Heart right ventricle (tissue), 16 donors: ENCODE measurements at regions not wholly inside any gene's neighbourhood (a gene's known extent, or its start where the extent isn't known, plus 50 kb on each side); places are given as distances from the start of the nearest gene placed in this dataset.

Source experiments
- ATAC-seq, 8 donors: fragments of 200-7000 bp; cut with Tn5 transposase; one replicate each; pipeline ENCODE4 v1.9.1; 2020; ENCODE audit warnings: mild to moderate bottlenecking in 8 of 8, moderate library complexity in 8 of 8, moderate number of reproducible peaks in 1 of 8
- DNase-seq, 2 donors: peaks; one replicate each; pipeline ENCODE4 v3.0.0-alpha.2; 2020
- H3K27ac ChIP-seq, 10 donors: fragments of 200-600 bp; sonication (generic) in 2 of 10; one replicate each; pipeline versions ENCODE4 v1.5.0 to v1.8.0; 2020 to 2022; ENCODE audit warnings: mild to moderate bottlenecking in 3 of 10
- H3K27me3 ChIP-seq, 7 donors: fragments of 200-600 bp; one replicate each; pipeline ENCODE4 v1.8.0; 2021 to 2022; ENCODE audit warnings: mild to moderate bottlenecking in 2 of 7
- H3K36me3 ChIP-seq, 9 donors: fragments of 200-600 bp; sonication (generic) in 1 of 9; one replicate each; pipeline versions ENCODE4 v1.5.0 to v1.8.0; 2020 to 2022; ENCODE audit warnings: mild to moderate bottlenecking in 2 of 9
- H3K4me1 ChIP-seq, 9 donors: fragments of 200-600 bp; sonication (generic) in 1 of 9; one replicate each; pipeline versions ENCODE4 v1.5.0 to v1.8.0; 2020 to 2022; ENCODE audit warnings: mild to moderate bottlenecking in 4 of 9
- H3K4me3 ChIP-seq, 10 donors: fragments of 200-600 bp; sonication (generic) in 2 of 10; one replicate each; pipeline versions ENCODE4 v1.5.0 to v1.8.0; 2020 to 2022; ENCODE audit warnings: mild to moderate bottlenecking in 7 of 10, moderate library complexity in 2 of 10
- H3K9me3 ChIP-seq, 11 donors: fragments of 200-600 bp in 10 of 11; sonication (generic) in 2 of 11; one replicate each; pipeline versions ENCODE4 v1.5.0 to v1.8.0; 2013 to 2022; ENCODE audit warnings: mild to moderate bottlenecking in 2 of 11, control low read depth in 1 of 11, moderate library complexity in 1 of 11
- WGBS, 2 donors: extraction: QIAGEN DNeasy Blood & Tissue Kit; methylation state at CpG; one replicate each; pipeline ENCODE4 v1.1.7; 2013; ENCODE audit warnings: inconsistent platforms in 1 of 2; 5-methylcytosine and 5-hydroxymethylcytosine counted together
- intact Hi-C, 10 donors: fragments of 100-400 bp; cut with DNase I; formaldehyde crosslinking; loops; one replicate each; pipeline versions ENCODE4 v1.11.1 to v1.14.2; 2022
- TF ChIP-seq, protein P1 (sequence below), 9 donors: fragments of 200-600 bp; sonication (generic) in 2 of 9; IDR thresholded peaks; one replicate each; pipeline versions ENCODE4 v1.5.0 to v1.8.0; 2021 to 2022; ENCODE audit warnings: antibody characterized with exemption in 9 of 9, mild to moderate bottlenecking in 5 of 9, moderate library complexity in 1 of 9
- donor health status: Arrhythmogenic right ventricular cardiomyopathy.
- donor health status: ischemic (EF 13 %, LVEDD 7.1; RV severe dilation, severe dysfunction).
- donor health status: healthy with polysubstance abuse.
- donor health status: DM: no; HTN: yes; CAD: no.
- donor health status: DM: no; HTN: no; CAD: no.
- donor health status: ischemic (EF 25% LVEDD 6.9; RV normal size, moderate dysfunction).
- donor health status: ischemic (EF 25% LVEDD 5.7; RV mildly dilated, moderate dysfunction).
- donor health status: healthy.
- donor health status: DM: yes; HTN: yes; CAD: no.
- donor health status: Ischemic cardiomyopathy.
- donor health status: ischemic (EF 35%, LVEDD 5.7; RV mildly dilated, moderate dysfunction).
- donor health status: nonischemic (EF 11% LVEDD 7.7; RV severe dilation, severe dysfunction).
- donor health status: DM: yes; HTN: yes; CAD: no.
- donor health status: PGD.
- donor health status: ischemic (EF 29% LVEDD 5.4; RV normal size, mild dysfunction).
- donor health status: nonischemic (EF 23%, LVEDD 6.1; RV moderate dilation, normal function).

DNA sequence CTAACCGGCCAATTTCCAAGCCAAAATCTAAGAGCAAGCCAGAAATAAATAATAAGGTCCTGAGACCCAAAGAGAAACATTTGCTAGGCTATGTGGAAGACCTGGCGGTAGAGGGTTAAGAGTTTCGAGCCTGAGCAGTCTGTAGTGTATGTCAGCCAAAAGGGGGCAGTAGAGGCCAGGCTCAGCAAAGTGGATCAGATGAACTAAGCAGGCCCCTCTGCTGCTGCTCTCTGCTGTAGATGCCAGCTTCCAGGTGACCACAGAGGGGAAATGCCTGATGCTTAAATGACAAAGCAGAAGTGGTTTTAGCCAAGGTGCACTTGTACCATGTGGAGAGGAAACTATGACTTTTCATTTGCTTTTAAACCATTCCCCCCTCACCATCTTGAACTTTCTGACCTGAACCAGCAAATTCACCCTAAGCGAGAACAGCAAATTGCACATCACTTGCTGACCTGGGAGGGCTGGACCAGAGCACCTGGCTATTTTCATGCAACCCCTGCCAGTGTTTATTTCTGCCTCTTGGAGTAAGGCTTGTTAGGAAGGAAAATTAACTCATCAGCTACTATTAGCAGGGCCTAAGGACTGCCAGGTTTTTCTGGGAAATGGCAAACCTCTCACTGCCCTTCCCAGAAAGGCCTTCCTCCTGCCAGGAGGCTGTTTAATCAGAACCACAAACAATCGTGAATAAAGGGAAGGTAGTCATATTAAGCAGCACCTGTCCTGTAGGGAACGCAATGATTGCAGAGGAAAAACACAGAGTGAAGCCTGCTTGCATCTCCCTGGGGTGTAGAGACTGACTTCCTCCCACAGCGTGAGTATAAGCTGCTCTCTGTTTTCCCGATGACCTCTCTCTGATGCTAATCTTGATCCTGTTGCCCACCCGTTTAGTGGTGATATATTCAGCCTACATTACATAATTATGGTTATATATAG is 818.2 kb downstream of the TLR4 start:
- Histone ChIP-seq H3K36me3 (no peaks in the 10 kb centered on the region), H3K27me3 (no peaks in the 10 kb centered on the region), H3K4me3 (no peak overlapping the region), H3K9me3 (no peaks in the 10 kb centered on the region), H3K27ac (no peak overlapping the region), H3K4me1 (no peaks in the 10 kb centered on the region)
- WGBS, 2 donors = 35 to 41% methylated on average over 9 of the region's 9 CpGs
- intact Hi-C loops = loop anchor here in 1 of 10 donors (5.0 kb wide), 1 partner anchor 765 kb away; no protein-coding TSS in a partner anchor
- ATAC-seq = peak in 6 of 8 donors; percentile 23 to 82 (median 48)
- TF ChIP-seq, protein P1, sequence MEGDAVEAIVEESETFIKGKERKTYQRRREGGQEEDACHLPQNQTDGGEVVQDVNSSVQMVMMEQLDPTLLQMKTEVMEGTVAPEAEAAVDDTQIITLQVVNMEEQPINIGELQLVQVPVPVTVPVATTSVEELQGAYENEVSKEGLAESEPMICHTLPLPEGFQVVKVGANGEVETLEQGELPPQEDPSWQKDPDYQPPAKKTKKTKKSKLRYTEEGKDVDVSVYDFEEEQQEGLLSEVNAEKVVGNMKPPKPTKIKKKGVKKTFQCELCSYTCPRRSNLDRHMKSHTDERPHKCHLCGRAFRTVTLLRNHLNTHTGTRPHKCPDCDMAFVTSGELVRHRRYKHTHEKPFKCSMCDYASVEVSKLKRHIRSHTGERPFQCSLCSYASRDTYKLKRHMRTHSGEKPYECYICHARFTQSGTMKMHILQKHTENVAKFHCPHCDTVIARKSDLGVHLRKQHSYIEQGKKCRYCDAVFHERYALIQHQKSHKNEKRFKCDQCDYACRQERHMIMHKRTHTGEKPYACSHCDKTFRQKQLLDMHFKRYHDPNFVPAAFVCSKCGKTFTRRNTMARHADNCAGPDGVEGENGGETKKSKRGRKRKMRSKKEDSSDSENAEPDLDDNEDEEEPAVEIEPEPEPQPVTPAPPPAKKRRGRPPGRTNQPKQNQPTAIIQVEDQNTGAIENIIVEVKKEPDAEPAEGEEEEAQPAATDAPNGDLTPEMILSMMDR (IDR thresholded peaks at IDR 0.05) = peak; percentile 10 to 75 (median 62)
- peak; percentile 15 to 49 for DNase-seq

- Histone ChIP-seq H3K27me3 (no peaks in the 10 kb centered on the region), H3K4me1 (peaks cover 0 to 20% (median 11%) of the 10 kb centered on the region in 9 donors), H3K4me3 (no peak overlapping the region), H3K9me3 (no peaks in the 10 kb centered on the region), H3K36me3 (no peaks in the 10 kb centered on the region), H3K27ac (no peak overlapping the region)
- ATAC-seq = no peak
- TF ChIP-seq, protein P1 (IDR thresholded peaks at IDR 0.05) = no peak
- intact Hi-C loops = no loop called here
- DNase-seq = no peak
- WGBS, 2 donors = 81 to 88% methylated on average over 1 of the region's 1 CpG
Observed at GRCh38 chr9:118527261-118527660, 823.1 kb downstream of the TLR4 start.

- no peaks in the 10 kb centered on the region for H3K36me3 ChIP-seq
- peak overlapping the region in 7 of 10 donors; percentile 7 to 69 (median 50) for H3K27ac ChIP-seq
- ATAC-seq (peak; percentile 38 to 96 (median 84)), DNase-seq (peak in 1 of 2 donors; percentile 32)
- 2% methylated on average over 3 of the region's 3 CpGs for WGBS, 2 donors
- intact Hi-C loops = no loop called here
- H3K27me3 ChIP-seq = no peaks in the 10 kb centered on the region
- no peaks in the 10 kb centered on the region for H3K9me3 ChIP-seq
- TF ChIP-seq, protein P1 (IDR thresholded peaks at IDR 0.05) = no peak
- H3K4me3 ChIP-seq = no peak overlapping the region
- peaks cover 0 to 22% (median 11%) of the 10 kb centered on the region in 9 donors for H3K4me1 ChIP-seq
Observed at GRCh38 chr9:118529210-118529609, 825.0 kb downstream of the TLR4 start.

GRCh38 chr9:118529624-118530214 is 825.5 kb downstream of the TLR4 start:
- 27 to 29% methylated on average over 2 of the region's 2 CpGs for WGBS, 2 donors
- intact Hi-C loops = no loop called here
- Histone ChIP-seq H3K4me3 (no peak overlapping the region), H3K36me3 (no peaks in the 10 kb centered on the region), H3K4me1 (peaks cover 0 to 22% (median 11%) of the 10 kb centered on the region in 9 donors), H3K27me3 (no peaks in the 10 kb centered on the region), H3K27ac (peak overlapping the region in 7 of 10 donors; percentile 7 to 69 (median 38)), H3K9me3 (no peaks in the 10 kb centered on the region)
- TF ChIP-seq, protein P1 (IDR thresholded peaks at IDR 0.05) = no peak
- no peak for DNase-seq
- peak in 3 of 8 donors; percentile 37 to 73 (median 51) for ATAC-seq
